ENCODE measurements at regions not wholly inside any gene's neighbourhood (a gene's known extent, or its start where the extent isn't known, plus 50 kb on each side); places are given as distances from the start of the nearest gene placed in this dataset.

DNA sequence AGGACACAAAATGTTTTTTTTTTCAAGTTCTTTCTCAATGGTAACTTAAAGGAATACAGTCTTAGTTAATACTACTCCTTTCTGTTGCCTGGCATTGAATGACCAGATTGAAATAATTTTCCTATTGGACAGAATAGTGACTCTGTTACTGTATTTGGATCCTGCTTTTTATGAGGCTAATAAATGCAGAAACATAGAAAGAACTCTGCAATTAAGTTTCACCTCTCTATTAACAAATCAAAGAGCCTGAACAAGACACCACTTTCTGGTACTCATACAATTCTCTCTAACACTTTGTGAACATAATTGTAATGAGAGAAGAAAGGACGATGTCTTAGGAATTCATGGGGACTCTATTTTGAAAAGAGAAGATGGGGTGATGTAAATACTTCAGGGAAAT is 308.4 kb upstream of the ROBO2 start:
- TF ChIP-seq POLR2A (IDR thresholded peaks at IDR 0.05) (no peak), CTCF (IDR thresholded peaks at IDR 0.05 in 4 of 5, conservative IDR thresholded peaks at IDR 0.05 in 1 of 5) (no peak)
